MM.1S (cell line): ENCODE measurements at regions not wholly inside any gene's neighbourhood (a gene's known extent, or its start where the extent isn't known, plus 50 kb on each side); places are given as distances from the start of the nearest gene placed in this dataset.

Experiments used
- DNase-seq: peaks from one replicate; pipeline ENCODE4 v3.0.0-alpha.2; 2015
- H2AFZ ChIP-seq: fragments of 300-600 bp; sonication (generic); 2 replicates; pipeline ENCODE4 v1.6.0; 2016; ENCODE audit warnings: antibody characterized with exemption, low read length
- H3F3A ChIP-seq: fragments of 300-600 bp; sonication (generic); 2 replicates; pipeline ENCODE4 v1.6.1; 2016; ENCODE audit warnings: mild to moderate bottlenecking, antibody characterized with exemption, low read length, moderate library complexity, mixed read lengths; ENCODE audit not compliant: insufficient read depth
- H3K27ac ChIP-seq: fragments of 300-600 bp; sonication (generic); 2 replicates; pipeline ENCODE4 v1.5.1; 2016; ENCODE audit warnings: mild to moderate bottlenecking, low read length
- H3K27me3 ChIP-seq: fragments of 300-600 bp; sonication (generic); replicated peaks from 2 replicates; pipeline ENCODE4 v1.6.0; 2016; ENCODE audit warnings: low read length; ENCODE audit not compliant: insufficient read depth
- H3K36me3 ChIP-seq: fragments of 300-600 bp; sonication (generic); replicated peaks from 2 replicates; pipeline ENCODE4 v1.6.1; 2016; ENCODE audit warnings: mild to moderate bottlenecking, low read length, mixed read lengths; ENCODE audit not compliant: insufficient read depth
- H3K4me1 ChIP-seq: fragments of 300-600 bp; sonication (generic); 2 replicates; pipeline ENCODE4 v1.6.1; 2016; ENCODE audit warnings: low read length, mixed read lengths
- H3K4me2 ChIP-seq: fragments of 300-600 bp; sonication (generic); 2 replicates; pipeline ENCODE4 v1.6.0; 2016; ENCODE audit warnings: low read depth, low read length
- H3K4me3 ChIP-seq: fragments of 300-600 bp; sonication (generic); 2 replicates; pipeline ENCODE4 v1.5.1; 2016; ENCODE audit warnings: low read length, mixed read lengths
- H3K79me2 ChIP-seq: fragments of 300-600 bp; sonication (generic); 2 replicates; pipeline ENCODE4 v1.6.1; 2016; ENCODE audit warnings: mixed run types, low read length, mixed read lengths
- H3K9ac ChIP-seq: fragments of 300-600 bp; sonication (generic); 2 replicates; pipeline ENCODE4 v1.6.1; 2016; ENCODE audit warnings: low read length, mixed read lengths
- H3K9me2 ChIP-seq: fragments of 300-600 bp; sonication (generic); replicated peaks from 2 replicates; pipeline ENCODE4 v1.6.1; 2016; ENCODE audit warnings: mild to moderate bottlenecking, low read length, mixed read lengths; ENCODE audit not compliant: insufficient read depth
- H3K9me3 ChIP-seq: fragments of 300-600 bp; sonication (generic); replicated peaks from 2 replicates; pipeline ENCODE4 v1.6.1; 2016; ENCODE audit warnings: mild to moderate bottlenecking, low read length, mixed read lengths; ENCODE audit not compliant: insufficient read depth
- H4K20me1 ChIP-seq: fragments of 300-600 bp; sonication (generic); 2 replicates; pipeline ENCODE4 v1.6.1; 2016; ENCODE audit warnings: mild to moderate bottlenecking, low read length, moderate library complexity, mixed read lengths; ENCODE audit not compliant: insufficient read depth
- CTCF ChIP-seq: fragments of 300-600 bp; sonication (generic); IDR thresholded peaks from 2 replicates; pipeline ENCODE4 v1.5.1; 2016; ENCODE audit warnings: antibody characterized with exemption, low read length, mixed read lengths
- EZH2 ChIP-seq: fragments of 300-600 bp; sonication (generic); optimal IDR thresholded peaks from 2 replicates; pipeline ENCODE3; 2017; ENCODE audit warnings: low read depth, mild to moderate bottlenecking, antibody characterized with exemption, low read length, mixed read lengths
- EZH2phosphoT487 ChIP-seq: fragments of 300-600 bp; sonication (generic); IDR thresholded peaks from 2 replicates; pipeline ENCODE4 v1.6.1; 2018; ENCODE audit warnings: antibody characterized with exemption, low read length

- TF ChIP-seq EZH2 (no peak), EZH2phosphoT487 (no peak), CTCF (no peak)
- no peak for DNase-seq
- H2AFZ ChIP-seq = no peak overlapping the region
- no peaks in the 10 kb centered on the region for H3K9me3 ChIP-seq
- no peak overlapping the region for H3K27ac ChIP-seq
- no peaks in the 10 kb centered on the region for H3K4me1 ChIP-seq
- no peak overlapping the region for H3K9ac ChIP-seq
- no peaks in the 10 kb centered on the region for H4K20me1 ChIP-seq
- H3K9me2 ChIP-seq = no peaks in the 10 kb centered on the region
- H3K4me3 ChIP-seq = no peak overlapping the region
- H3F3A ChIP-seq = no peaks in the 10 kb centered on the region
- no peak overlapping the region for H3K4me2 ChIP-seq
- no peaks in the 10 kb centered on the region for H3K79me2 ChIP-seq
- H3K27me3 ChIP-seq = no peaks in the 10 kb centered on the region
- H3K36me3 ChIP-seq = no peaks in the 10 kb centered on the region
These were observed 197.1 kb downstream of the SLC7A11 start for GRCh38 chr4:138045036-138045435.

GRCh38 chr4:138039010-138039409, 203.1 kb downstream of the SLC7A11 start:
- Histone ChIP-seq H3K9me3 (no peaks in the 10 kb centered on the region), H4K20me1 (no peaks in the 10 kb centered on the region), H2AFZ (no peak overlapping the region), H3K4me2 (no peak overlapping the region), H3K27me3 (no peaks in the 10 kb centered on the region), H3F3A (no peaks in the 10 kb centered on the region), H3K9ac (no peak overlapping the region), H3K36me3 (no peaks in the 10 kb centered on the region), H3K9me2 (no peaks in the 10 kb centered on the region), H3K79me2 (no peaks in the 10 kb centered on the region), H3K4me1 (peaks cover 15% of the 10 kb centered on the region), H3K4me3 (no peak overlapping the region), H3K27ac (no peak overlapping the region)
- TF ChIP-seq EZH2phosphoT487 = no peak
- TF ChIP-seq EZH2 = no peak
- no peak for TF ChIP-seq CTCF
- DNase-seq = no peak

GRCh38 chr4:138037696-138038095, 204.5 kb downstream of the SLC7A11 start:
- Histone ChIP-seq H3K79me2 (no peaks in the 10 kb centered on the region), H3K4me2 (peak overlapping the region; percentile 33; the same call in 1 of the 2 replicates), H4K20me1 (no peaks in the 10 kb centered on the region), H3F3A (no peaks in the 10 kb centered on the region), H3K9me2 (no peaks in the 10 kb centered on the region), H3K4me3 (no peak overlapping the region), H3K4me1 (peaks cover 15% of the 10 kb centered on the region), H3K27me3 (no peaks in the 10 kb centered on the region), H3K9ac (no peak overlapping the region; the same call in 1 of the 2 replicates), H2AFZ (peak overlapping the region; percentile 39; the same call in 1 of the 2 replicates), H3K27ac (no peak overlapping the region), H3K9me3 (no peaks in the 10 kb centered on the region), H3K36me3 (no peaks in the 10 kb centered on the region)
- no peak for DNase-seq
- TF ChIP-seq EZH2 (no peak), EZH2phosphoT487 (no peak), CTCF (no peak)
